GM12872 (cell line): ENCODE measurements at regions not wholly inside any gene's neighbourhood (a gene's known extent, or its start where the extent isn't known, plus 50 kb on each side); places are given as distances from the start of the nearest gene placed in this dataset.

ENCODE experiments used
- TF ChIP-seq, protein P1 (sequence below): IDR thresholded peaks from 3 replicates; pipeline ENCODE4 v1.5.1; 2011; ENCODE audit warnings: low read depth, mild to moderate bottlenecking, low read length, moderate library complexity; ENCODE audit not compliant: insufficient read depth

DNA sequence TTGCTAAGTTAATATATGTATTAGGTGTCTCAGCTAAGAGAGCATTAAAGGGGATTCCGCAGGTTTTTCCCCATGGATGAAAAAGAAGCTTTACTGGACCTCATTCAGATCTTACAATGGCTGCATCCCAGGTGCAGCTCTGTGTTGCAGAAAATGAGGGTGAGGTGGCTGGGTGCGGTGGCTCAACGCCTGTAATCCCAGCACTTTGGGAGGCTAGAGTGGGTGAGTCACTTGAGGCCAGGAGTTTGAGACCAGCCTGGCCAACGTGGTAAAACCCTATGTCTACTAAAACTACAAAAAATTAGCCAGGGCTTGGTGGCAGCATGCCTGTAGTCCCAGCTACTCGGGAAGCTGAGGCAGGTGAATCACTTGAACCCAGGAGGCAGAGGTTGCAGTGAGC is 58.5 kb upstream of the MORC3 start:
- TF ChIP-seq, protein P1, sequence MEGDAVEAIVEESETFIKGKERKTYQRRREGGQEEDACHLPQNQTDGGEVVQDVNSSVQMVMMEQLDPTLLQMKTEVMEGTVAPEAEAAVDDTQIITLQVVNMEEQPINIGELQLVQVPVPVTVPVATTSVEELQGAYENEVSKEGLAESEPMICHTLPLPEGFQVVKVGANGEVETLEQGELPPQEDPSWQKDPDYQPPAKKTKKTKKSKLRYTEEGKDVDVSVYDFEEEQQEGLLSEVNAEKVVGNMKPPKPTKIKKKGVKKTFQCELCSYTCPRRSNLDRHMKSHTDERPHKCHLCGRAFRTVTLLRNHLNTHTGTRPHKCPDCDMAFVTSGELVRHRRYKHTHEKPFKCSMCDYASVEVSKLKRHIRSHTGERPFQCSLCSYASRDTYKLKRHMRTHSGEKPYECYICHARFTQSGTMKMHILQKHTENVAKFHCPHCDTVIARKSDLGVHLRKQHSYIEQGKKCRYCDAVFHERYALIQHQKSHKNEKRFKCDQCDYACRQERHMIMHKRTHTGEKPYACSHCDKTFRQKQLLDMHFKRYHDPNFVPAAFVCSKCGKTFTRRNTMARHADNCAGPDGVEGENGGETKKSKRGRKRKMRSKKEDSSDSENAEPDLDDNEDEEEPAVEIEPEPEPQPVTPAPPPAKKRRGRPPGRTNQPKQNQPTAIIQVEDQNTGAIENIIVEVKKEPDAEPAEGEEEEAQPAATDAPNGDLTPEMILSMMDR, result no peak

DNA sequence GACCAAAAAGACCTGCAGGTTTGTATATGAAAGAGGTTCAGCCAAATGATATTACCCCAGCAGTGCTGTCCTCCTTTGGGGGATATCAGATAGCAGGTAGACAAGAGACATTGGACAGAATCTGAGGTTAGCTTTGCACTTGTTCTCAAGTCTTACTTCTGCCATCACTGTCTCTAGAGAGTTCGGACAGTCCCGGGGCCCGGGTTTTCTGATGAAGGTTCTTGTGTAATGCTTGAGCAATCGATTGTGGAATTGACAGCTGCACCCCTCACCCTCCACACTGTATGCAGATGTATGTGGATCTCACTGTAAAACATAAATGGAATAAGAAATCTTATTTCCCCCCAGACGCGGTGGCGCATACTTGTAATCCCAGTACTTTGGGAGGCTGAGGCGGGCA is 56.2 kb upstream of the MORC3 start:
- TF ChIP-seq, protein P1, result no peak

DNA sequence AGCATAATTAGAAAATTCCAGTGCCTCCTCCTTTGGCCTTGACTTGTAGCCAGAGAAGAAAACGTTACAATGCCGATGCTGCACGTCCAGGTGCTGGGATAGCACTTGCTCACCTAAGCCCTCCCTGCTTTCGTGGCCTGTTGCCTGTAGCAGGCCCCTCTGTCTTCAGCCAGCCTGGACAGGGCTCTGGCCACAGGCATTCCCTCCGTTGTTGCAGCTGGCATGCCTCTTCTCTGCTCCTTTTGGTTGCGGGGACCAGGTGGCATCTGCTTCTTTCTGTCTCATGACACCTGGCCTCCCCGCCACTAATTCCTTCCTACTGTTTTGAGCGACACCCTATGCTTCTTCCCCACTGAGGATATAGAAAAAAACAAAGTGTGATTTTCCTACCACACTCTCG is 54.6 kb upstream of the MORC3 start:
- TF ChIP-seq, protein P1, result no peak
